HG02840 (cell line): ENCODE measurements at regions not wholly inside any gene's neighbourhood (a gene's known extent, or its start where the extent isn't known, plus 50 kb on each side); places are given as distances from the start of the nearest gene placed in this dataset.

Experiments
- ATAC-seq: cut with Tn5 transposase; IDR thresholded peaks from one replicate; pipeline ENCODE4 v1.9.1; 2021; ENCODE audit warnings: mild to moderate bottlenecking, moderate library complexity, moderate number of reproducible peaks; ENCODE audit not compliant: unreplicated experiment, low FRiP score

DNA sequence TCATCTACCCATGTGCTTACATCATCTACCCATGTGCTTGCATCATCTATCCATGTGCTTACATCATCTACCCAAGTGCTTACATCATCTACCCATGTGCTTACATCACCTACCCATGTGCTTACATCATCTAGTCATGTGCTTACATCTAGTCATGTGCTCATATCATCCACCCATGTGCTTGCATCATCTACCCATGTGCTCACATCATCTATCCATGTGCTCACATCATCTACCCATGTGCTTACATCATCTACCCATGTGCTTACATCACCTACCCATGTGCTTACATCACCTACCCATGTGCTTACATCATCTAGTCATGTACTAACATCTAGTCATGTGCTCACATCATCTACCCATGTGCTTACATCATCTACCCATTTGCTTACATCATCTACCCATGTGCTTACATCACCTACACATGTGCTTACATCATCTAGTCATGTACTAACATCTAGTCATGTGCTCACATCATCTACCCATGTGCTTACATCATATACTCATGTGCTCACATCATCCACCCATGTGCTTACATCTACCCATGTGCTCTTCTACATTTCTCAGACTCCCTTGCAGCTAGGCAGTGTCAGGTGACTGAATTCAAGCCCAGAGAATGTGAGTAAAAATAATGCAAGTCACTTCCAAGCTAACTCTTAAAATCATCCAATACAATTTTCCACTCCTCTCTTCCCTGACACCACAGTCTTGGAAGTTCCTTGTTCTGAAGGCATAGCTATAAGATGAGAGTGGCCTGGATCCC, 196.8 kb downstream of the CBLN1 start:
- ATAC-seq = no peak

GRCh38 chr16:49081554-49081953, 200.1 kb downstream of the CBLN1 start:
- no peak for ATAC-seq

DNA sequence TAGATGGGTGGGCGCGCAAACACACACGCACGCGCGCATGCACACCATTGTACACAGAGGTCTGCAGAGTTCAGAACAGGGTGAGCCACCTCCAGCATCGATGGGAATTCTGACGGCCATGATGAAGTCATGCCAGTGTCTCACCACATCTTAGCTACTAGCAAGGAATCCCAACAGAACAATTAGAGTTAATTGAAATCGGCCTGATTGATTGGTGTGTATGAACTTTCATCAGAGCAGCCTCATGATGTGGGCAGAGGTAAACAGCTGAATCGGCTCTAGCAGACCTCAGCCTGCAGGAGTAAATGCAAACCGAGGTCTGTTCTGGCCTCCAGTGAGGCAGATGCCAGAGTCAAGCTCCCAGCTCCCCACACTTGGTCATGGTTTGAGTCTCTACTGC, 200.6 kb downstream of the CBLN1 start:
- ATAC-seq = no peak

DNA sequence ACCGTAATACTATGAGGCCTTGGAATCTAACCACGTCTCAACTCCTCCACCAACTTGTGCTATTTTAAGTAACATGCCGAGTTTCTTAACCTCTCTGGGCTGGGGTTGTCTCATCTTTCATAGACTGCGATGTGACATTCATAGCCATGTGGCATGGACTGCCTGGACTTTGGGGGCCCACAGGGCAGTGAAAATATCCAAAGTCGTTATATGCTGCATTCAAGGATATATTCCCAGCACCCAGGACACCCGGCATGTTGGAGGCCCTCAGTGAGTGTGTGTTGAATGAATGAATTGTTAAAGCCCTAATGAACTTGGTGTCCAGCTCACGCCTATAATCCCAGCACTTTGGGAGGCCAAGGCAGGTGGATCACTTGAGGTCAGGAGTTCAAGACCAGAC, 203.1 kb downstream of the CBLN1 start:
- ATAC-seq = no peak

DNA sequence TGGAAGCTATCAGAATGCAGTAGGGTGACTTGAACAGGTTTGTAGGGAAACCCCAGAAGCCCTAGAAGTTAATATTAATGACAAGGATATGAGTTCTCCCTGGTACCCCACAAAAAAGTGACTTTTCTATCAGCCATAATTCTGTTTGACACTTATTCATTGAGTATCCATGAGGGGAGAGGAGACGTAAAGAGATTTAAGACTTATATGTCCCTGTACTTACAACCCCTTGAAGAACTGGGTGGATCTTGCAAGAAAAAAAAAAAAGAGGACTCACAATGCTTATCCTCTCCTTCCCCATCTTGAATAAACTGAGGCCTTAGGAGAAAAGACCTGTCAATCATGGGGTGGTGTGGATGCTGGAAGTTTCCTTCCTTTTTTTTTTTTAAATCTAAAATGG, 203.5 kb downstream of the CBLN1 start:
- ATAC-seq = no peak

GRCh38 chr16:49075709-49076108, 205.9 kb downstream of the CBLN1 start:
- no peak for ATAC-seq

DNA sequence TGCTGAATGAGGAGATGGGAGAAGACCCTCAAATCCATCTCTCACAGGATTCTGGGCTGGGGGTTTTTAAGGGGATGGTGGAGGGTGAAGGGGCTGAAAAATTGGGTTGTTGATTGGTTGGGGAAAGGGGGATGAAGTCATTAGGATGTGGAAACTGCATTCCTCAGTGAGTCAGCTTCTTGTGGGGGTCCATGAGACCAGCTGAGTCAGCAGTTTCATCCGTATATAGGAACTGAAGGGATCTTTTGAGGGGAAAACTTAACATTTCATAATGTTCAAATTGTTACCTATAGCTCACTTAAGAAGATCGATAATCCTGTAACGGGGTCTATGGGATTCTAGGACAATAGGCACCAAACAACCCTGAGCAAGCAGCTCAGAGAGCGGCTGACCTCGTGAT, 213.4 kb downstream of the CBLN1 start:
- no peak for ATAC-seq

DNA sequence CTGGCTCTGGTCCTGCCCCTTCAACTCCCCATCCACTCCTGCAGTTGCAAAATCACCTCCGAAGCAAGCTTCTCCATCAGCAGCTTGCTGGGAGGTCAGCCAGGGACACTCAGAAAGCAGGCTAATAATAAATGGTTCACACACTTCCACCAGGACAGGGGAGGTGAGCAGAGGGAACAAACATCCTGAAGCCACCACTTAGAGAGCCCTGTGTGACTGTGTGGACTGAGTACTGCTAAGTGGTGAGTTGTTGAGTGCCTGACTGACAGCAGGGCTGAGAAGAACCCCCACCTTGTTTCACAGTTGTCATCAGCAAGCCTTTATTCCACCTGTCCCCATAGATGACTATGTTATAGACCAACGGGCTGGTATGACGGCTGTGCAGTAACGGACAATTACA, 213.9 kb downstream of the CBLN1 start:
- no peak for ATAC-seq

- no peak for ATAC-seq
Observed at GRCh38 chr16:49061137-49061714, 220.4 kb downstream of the CBLN1 start.

DNA sequence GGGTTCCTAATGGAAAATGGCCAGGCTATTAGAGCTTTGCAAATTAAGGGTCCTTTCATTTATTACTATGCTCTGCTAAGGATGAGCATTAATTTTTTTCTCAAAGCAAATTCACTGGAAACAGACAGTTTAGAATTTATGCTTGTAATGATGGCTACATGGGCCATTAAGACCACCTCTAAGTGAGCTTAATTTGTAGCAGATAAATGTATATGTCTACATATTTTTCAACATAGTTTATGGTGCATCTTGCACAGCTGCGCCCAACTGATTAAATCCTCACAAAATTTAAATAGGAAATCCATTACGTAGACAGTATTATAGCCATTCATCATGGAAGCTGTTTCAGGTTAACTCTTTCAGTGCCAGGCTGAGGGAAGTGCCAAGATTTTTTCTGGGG, 220.9 kb downstream of the CBLN1 start:
- no peak for ATAC-seq

GRCh38 chr16:49058382-49058781, 223.3 kb downstream of the CBLN1 start:
- no peak for ATAC-seq

DNA sequence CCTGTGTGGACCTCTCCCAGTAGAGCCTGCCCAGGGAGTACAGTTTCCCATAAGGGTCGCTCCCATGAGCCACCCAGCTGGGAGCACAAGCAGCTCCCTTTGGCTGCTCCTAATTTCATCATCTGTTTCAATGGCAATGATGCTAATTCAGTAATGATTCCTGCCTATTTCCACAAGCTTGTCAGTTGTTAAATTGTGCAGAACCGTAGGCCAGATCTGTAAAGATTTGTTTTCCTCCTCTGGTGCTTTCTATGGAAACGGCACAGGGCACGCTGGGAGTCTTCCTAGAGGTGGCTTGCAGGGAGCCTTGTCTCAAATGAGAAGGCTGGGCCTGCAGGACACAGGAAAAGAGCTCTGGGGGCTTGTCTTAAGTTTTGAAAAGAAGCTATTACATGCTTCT, 223.7 kb downstream of the CBLN1 start:
- no peak for ATAC-seq

- no peak for ATAC-seq
Observed at GRCh38 chr16:49057391-49057790, 224.2 kb downstream of the CBLN1 start.

DNA sequence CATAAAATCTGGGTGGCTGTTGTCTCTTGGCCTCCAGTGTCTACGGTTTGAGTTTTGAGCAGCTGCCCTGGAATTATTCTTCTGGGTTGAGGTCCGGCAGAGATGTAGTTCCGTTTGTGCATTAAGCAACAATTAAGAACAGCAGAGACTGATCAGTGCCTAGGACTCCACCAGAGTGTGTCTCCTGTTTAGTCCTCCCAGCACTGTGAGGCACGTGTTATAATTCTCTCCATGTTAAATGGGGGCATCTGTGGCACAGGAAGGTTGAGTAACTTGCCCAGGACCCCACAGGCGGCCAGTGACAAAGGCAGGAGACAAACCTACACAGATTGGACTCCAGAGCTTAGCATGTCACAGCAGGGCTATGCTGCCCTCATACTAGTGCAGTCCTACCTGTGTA, 225.1 kb downstream of the CBLN1 start:
- ATAC-seq = no peak

GRCh38 chr16:49055824-49056545, 225.7 kb downstream of the CBLN1 start:
- ATAC-seq = no peak

DNA sequence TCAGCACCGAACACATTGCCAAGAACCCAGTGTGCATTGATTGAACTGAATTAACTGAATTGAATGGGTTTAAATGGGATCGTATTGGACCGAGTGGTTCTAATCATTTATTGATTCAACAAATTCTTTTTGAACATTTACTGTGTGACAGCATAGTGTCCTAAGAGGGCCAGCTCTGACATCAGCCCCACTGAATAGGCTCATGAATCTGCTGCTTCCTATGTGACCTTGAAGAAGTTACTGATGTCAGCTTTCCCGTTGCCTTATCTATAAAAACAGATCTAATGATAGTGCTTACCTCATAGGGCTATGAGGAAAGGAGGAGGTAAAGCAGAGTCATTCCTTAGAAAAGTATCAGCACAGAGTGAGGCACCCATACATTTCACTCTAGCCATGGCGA, 226.3 kb downstream of the CBLN1 start:
- ATAC-seq = no peak

- ATAC-seq = no peak
Observed at GRCh38 chr16:49054606-49055005, 227.0 kb downstream of the CBLN1 start.

DNA sequence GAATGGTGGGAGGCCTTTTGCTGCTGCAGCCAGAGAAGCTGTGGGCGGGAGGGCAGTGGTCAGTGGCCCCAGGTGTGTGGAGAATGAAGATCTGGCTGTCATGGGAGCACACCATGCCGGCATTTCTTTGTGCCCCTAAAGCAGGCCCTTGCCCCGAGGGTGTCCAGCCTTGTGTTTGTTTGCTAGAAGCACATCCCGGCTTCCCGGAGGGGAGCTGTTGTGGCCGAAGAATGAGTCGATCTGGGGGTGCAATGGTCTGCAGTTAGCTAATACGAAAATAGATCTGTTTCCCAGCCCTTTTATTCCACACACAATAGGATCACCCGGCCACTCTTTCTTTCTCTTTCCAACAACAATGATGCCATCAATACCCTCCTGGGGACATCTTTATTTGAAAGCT, 228.8 kb downstream of the CBLN1 start:
- ATAC-seq = no peak

DNA sequence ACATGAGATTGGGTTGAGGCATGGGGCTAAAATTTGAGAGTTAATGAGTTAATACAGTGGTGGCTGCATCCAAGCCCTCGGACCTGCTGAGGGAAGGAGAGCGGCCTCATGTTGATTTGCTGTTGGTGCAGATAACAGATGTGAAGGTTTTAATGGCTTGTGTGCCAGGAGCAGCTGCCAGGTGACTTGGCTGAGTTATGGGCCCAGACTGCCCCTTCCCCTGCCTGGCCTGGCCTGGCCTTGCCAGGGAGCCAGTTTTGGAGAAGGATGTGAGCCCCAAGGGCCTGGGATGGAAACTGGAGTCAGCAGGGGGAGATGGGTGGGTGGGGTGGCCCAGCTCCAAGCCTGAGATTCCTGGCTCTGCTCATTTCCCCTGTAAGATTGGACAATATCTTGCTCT, 230.1 kb downstream of the CBLN1 start:
- ATAC-seq = no peak

DNA sequence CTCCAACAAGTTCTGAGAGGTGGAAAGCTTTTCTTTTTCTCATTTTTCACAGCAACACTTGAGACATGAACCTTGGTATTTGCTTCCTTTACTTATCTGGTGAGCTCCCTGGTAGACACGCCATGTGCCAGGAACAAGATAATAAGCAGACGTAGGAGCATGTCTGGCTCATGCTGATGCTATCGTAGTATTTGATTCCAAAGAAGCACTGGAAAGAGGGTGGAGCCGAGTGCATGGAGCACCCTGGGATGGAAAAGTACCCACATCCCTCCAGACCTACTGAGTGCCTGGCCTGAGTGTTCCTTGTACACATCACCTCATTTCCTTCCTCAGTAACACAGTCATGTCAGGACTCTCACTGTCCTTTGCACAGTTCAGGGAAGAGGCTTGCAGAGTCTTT, 231.0 kb downstream of the CBLN1 start:
- ATAC-seq = no peak

GRCh38 chr16:49049644-49050043, 232.0 kb downstream of the CBLN1 start:
- ATAC-seq = no peak

GRCh38 chr16:49049191-49049590, 232.4 kb downstream of the CBLN1 start:
- no peak for ATAC-seq
